Renal pelvis (tissue), 1 donor: ENCODE measurements at regions not wholly inside any gene's neighbourhood (a gene's known extent, or its start where the extent isn't known, plus 50 kb on each side); places are given as distances from the start of the nearest gene placed in this dataset.
"Not testable (repeated sequence)": the region's sequence is repeated elsewhere in the genome, so short reads cannot be mapped to it uniquely, and the experiment has no call there.

ENCODE experiments used
- DNase-seq: peaks from one replicate; pipeline ENCODE4 v3.0.0-alpha.2; 2013

DNA sequence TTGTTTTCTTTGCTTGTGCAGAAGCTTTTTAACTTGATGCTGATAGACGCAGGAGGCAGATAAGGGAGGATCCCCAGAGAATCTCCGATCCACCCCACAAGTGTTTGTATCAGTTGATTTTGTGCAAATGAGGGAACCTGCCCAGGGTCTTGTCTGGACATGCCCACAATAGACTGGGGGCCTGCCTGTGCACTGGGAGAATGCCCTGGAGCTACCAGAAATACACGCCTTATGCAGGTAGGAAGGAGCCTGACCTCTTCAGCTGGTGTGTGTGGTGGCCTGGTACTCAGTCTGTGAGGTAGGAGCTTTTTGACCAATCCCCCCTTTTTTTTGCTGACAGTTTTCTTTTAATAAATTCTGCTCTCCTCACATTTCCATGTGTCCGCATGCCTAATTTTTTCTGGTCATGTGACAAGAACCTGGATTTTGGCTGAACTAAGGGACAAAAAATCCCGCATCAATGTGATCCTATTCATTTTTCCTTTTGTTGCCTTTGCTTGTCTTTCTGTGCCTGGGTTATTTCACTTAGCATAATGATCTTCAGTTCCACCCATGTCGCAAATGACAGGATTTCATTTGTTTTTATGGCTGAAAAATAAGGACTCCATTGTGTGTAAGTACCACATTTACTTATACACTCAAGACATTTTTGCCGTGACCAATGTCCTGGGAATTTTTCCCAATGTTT is 430.6 kb upstream of the NRG3 start:
- no peak for DNase-seq

DNA sequence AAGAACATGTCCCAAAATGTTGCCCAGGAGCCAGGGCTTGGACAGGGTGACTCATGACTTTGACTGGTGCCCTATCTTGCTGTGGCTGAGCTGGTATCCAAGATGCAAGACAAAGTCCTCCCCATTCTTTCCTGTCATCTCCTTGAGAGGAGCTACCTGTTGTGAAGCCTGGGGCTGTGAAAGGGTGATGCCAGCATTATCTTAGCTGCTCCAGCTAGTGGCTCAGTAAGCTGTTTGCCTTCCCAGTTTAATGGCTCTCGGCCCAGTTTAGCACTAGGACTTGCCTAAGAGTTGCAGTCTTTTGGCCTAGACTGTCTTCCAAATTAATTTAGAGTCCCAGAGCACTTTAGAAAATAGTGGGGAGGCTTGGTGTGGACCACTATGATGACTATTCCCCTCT is 424.3 kb upstream of the NRG3 start:
- DNase-seq: no peak

DNA sequence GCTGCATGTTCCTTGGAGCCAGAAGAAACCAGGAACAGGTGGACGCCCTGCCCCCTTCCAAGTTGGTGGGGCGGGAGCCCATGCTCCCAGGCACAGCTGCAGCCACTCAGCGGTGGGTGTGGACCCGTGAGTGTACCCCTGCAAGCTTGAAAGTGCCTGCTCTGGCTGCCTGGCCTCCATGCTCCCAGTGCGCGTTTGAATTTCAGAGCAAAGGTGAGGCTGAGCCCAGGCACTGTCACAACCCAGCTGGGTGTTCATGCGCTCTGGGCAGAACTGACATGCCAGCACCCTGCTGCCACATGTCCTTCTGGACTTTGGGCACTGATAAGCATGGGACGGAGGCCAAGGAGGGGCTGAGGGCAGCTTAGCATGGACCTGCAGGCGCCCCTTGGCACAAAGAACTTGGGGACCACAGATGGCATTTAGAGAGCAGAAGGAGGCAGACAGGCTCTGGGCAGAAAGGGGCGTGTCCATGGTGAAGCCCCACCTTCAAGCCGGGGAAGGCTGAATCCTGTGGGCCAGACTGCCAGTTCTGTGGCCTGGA is 402.0 kb upstream of the NRG3 start:
- no peak for DNase-seq

DNA sequence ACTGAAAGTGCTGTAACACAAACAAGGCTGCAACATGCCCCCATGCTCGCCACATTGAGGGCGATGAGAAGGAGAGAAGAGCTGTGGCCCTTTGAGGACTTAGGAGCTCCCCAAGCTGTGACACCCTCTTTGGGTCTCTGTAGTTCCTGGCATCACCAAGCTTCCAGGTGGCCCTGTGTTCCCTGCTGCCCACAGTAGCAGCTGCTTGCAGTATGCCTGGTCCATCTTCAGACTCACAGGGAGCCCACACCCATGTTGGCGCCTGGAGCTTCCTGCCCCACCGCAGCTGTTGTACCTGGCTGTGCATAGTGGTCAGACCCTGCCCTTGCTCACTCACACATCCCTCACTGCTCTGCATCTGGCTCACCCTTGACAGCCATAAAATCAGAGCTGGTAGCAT is 401.2 kb upstream of the NRG3 start:
- no peak for DNase-seq

DNA sequence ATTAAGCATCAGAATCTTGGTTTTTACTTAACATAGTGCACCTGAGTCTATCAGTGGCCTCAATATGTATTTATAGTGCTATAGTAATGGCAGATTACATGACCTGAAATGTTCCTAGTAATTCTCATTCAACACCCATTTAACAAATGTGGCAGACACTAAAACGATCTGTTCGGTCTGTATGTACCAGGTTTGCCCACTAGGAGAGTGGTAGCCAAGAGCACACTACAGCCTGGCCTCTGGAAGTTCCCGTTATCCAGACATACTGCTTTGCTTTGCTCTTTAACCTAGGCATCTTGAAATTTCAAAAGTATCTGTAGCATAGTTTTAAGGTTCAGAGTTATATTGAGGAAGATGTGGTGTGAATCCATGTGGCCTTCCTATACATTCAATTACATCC is 395.7 kb upstream of the NRG3 start:
- DNase-seq: no peak

DNA sequence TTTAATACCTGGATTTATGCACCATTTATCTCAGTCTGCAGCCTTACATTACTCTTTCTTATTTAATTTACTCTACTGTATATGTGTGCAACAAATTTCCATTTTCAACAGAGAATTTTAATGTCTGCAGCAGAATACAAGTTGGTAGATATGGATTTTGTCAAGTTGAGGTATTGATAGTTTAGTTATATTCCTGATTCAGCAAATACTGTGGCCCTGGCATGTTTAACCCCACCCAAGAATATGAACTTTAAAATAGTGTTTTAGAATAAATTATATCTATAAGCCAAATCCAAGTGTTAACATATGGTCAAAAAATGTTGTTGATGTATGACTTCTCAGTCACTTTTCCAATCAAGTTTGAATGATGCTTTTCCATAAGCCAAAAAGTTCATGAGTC is 378.4 kb upstream of the NRG3 start:
- no peak for DNase-seq

DNA sequence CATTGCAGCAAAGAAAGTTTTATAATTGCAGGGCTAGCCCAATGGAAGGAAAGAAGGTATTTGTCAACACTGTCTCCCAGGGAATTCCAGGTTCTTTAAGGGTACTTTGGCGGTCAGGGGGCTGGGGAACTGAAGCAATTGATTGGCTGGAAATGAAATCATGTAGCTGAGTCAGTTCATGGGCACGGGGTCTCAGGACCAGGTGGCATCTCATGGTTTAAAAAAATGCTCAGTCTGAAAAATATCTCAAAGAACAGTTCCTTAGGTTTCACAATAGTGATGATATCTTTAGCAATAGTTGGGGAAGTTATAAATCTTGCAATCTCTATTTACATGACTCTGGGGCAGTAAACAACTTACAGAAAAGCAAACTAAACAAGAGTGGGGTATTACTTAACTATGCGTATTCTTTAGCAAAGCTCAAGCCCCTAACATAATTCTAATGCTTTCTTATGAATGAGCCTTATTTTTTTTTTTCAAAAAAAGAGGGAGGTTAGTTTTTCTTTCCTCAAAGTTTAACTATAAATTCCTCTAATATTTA is 376.9 kb upstream of the NRG3 start:
- no peak for DNase-seq

DNA sequence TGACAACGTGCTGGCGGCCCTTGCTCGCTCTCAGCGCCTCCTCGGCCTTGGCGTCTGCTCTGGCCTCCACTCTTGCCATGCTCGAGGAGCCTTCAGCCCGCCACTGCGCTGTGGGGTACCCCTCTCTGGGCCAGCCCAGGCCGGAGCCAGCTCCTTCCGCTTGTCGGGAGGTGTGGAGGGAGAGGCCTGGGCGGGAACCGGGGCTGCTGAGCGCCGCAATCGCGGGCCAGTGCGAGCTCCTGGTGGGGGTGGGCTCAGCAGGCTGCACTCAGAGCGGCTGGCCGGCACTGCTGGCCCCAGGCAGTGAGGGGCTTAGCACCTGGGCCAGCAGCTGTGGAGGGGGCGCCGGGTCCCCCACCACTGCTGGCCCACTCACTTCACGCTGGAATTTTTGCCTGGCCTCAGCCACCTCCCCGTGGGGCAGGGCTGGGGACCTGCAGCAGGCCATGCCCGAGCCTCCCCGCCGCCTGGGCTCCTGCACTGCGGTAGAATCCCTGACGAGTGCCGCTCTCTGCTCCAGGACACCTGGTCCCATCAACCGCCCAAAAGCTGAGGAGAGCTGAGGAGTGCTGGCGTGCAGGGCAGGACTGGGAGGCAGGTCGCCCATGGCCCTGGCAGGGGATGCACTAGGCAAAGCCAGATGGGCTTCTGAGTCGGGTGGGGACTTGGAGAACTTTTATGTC is 372.2 kb upstream of the NRG3 start:
- DNase-seq: no peak

DNA sequence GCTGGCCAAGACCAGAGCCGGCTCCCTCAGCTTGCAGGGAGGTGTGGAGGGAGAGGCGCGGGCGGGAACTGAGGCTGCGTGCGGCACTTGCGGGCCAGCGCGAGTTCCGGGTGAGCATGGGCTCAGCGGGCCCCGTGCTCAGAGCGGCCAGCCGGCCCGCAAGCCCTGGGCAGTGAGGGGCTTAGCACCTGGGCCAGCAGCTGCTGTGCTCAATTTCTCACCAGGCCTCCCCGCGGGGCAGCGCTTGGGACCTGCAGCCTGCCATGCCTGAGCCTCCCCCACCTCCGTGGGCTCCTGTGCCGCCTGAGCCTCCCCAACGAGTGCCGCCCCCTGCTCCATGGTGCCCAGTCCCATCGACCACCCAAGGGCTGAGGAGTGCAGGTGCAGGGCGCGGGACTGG is 369.2 kb upstream of the NRG3 start:
- not testable (repeated sequence) for DNase-seq

DNA sequence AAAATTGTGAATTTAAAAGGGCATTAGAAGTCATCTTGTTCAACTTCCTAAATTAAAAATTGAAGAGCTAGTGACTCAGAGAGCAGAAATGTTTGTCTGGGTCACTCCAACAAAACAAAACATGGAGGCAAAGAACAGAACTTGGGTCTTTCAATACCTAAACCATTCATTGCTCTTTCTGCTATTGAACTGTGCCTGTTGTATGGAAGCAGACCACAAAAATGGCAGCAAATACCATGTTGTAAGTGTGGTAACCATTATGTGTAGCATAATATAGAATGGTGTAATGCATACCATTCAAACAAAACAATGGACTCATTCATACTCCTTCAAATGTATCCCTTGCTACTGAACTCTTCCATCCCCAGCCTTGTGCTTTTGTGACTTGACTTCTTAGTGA is 360.2 kb upstream of the NRG3 start:
- no peak for DNase-seq

DNA sequence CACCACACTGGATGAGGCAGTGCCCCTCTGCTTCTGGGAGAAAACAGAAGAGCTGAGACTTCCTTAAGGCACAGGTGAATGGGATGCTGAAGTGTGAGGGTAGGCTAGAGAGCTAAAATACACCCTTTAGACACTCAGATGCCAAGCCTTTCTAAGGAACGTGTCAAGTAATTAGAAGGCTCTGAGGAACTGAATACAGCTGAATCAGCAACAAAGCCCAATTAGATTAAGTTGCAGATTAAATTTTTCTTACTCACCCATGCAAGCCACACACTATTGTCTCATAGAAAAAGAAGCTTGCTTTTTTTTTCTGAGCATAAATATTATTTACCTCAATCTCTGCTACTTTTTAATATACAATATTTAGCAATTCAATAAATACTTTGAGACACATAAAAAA is 354.3 kb upstream of the NRG3 start:
- DNase-seq: no peak

DNA sequence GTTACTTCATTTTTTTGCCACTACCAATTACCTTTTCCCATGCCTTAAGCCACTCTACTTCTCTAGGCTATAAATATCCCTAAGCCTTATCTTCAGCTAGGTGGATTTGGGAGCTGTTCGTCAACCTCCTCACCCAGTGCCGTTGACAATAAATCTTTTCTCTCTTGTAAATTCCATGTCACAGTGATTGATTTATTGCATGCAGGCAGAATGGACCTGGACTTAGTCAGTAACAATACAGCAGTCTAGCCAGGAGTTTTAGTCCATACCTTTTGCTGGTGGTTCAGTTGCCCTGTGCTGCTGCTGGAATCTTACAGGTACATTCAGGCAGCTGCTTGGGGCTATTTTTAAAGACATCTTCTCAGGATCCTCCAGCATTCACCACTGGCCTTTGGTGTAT is 350.5 kb upstream of the NRG3 start:
- DNase-seq: no peak

DNA sequence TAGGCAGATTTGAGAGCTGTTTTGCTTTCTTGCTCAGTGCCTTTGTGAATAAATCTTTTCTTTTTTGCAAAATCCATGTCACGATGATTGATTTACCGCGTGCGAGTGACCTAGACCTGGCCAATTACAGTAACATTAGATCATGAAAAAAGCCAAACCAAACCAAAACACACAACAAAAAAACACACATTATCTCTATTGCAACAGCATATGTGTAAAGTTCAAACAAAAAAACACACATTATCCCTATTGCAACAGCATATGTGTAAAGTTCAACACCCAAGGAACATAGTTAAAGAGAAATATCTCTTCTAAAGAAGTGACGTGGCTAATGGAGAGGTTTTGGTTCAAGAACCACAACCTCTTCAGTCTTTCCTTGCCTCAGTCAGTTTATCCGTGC is 342.6 kb upstream of the NRG3 start:
- DNase-seq: no peak

DNA sequence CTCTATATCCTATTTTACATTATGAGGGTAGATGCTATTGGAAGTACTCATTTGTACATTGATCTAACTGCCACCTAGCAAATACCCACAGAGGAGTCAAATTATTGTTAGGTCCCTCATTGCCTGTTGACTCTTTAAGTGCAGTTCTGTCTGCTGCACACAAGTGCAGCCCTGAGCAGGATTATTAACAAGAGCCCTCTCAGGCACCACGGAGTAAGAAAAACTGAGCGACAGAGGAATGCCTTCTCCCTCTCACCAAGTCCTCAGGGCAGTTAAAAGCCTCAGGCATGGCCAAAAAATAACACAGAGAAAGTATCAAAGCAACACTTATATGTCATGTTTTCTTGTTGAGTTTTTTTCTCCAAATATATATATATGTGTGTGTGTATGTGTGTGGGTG is 340.0 kb upstream of the NRG3 start:
- DNase-seq: no peak

DNA sequence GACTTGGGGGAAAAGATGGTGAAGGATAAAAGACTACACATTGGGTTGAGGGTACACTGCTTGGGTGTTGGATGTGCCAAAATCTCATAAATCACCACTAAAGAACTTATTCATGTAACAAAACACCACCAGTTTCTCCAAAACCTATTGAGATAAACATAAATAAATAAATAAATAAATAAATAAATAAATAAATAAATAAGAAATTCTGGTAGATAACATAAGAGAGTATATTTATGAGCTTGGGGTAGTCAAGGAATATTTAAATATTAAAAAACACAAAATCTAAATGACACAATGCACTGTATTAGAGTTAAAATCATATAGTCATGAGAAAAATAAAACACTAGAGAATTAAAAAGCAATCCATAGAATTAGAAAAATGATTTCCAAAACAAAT is 333.5 kb upstream of the NRG3 start:
- DNase-seq: no peak

DNA sequence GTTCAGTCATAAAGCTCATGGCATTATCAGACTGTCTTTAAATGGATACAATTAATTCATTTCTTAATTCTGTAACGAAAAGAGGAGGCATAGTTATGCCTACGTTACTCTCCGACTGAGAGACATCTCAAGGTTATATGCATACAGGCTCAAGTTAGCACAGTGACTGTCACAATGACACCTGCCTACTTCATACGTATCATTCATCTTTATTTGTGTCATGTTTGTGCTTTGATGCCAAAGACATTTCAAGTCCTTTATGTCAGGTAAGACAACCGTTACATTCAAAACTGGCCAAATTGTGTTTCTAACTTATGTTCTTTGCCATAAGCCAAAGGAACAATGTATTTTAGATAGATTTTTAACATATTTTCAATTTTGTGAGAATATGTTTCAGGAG is 328.8 kb upstream of the NRG3 start:
- no peak for DNase-seq

DNA sequence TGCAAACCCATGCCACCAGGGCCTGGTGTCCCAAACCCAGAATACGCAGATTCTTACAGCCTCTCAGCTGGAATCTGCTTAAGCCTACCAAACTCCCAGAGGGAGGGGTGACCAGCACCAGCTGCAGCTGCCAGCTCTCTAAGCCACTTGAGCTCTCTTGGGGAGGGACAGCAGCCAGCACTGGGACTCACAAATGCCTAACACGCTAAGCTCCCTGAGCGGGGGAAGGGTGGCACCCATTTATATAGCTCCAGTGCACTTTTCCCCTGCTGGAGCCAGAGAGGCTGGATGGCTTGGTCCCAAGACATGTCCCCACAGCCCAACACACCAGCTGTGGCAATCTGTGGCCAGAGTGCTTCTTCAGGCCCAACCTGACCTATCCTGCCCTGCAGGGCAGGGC is 326.8 kb upstream of the NRG3 start:
- no peak for DNase-seq

DNA sequence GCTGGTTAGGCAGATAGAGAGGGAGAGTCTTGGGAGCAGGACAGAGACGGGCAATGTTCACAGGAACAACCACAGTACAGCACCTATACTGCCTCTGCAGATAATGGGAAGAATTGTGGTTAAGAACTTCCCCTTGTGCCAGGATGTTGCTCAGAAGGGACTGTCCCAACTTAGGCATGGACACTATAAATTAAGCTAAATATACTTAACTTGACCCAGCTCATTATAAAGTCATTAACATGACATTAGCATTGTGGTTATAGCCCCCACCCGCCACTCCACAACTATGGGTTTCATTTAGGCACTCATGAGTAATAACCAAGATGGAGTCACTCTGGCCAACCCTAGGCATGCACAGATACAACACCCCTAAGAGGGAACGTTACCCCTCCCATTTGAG is 310.9 kb upstream of the NRG3 start:
- no peak for DNase-seq

DNA sequence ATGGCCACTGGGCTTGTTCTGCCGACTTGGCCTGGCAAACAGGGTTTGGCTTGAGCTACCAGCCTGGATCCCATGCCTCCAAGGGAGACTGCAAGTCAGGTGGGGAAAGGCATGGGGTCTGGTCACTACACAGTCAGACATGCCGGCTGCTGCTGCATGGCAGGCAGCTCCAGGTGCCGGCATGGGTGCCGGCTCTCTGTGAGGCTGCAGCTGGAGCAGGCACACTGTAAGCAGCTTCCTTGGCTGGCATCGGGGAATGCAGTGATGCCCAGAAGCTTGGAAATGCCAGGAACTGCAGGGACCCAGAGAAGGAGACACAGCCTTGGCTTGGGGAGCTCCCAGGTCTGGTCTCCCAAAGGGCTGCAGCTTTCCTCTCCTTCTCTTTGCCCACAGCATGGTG is 305.5 kb upstream of the NRG3 start:
- DNase-seq: no peak

DNA sequence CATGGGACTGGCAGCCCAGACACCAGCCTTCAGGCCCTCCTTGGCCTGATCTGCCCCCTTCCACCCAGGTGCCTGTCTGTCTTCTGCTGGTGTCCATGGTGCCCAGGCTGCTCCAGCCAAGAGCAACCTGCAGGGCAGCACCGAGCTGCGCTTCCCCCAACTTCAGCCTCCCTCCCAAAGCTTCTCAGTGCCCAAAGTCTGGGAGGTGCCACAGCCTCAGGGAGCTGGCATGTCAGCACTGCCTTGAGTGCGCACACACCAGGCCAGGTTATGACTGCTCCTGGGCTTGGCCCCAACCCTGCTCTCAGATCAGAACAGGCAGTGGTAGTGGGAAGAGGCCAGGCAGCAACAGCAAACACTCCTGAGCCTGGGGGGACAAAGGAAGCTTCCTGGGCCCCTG is 304.6 kb upstream of the NRG3 start:
- no peak for DNase-seq

DNA sequence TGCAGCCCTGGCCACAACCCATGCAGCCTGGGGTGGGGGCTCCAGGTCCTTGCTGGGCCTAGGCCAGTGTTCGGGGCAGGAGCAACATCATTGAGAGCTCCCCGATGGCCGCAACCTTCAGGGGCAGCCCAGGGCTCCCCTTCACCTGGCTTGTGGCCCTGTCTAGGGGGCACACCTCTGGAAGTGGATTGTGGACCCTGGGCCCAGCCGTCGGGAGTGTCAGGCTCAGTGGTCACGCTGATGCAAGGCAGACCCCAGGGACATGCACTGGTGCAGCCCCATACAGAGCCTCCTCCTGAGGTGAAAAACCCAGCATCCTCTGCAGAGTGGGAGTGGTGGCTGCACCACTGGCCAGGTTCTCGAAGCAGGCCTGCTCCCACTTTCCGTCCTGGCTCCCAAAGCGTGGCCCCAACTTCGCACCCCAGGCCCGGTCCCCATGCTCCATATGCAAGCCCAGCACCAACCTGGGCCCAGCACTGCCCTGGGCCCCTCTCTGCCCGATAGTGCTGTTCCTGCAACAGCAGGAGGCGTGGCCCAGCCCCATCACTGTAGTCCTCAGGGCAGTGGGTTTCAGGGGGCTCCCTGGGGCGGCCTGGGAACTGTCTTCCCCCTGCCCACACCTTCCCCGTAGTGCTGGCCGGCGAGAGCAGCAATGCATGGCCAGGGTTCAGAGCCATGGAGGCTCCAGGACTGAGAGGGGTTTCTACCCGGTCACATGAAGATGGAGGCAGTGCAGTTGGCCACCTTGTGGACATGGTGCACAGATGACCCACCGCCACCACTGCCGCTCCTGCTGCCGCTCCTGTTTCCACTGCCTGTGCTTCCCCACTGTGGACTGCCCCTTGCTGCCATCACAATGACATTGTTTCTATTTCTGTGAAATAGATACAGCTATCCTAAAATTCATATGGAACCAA is 303.9 kb upstream of the NRG3 start:
- DNase-seq: no peak

DNA sequence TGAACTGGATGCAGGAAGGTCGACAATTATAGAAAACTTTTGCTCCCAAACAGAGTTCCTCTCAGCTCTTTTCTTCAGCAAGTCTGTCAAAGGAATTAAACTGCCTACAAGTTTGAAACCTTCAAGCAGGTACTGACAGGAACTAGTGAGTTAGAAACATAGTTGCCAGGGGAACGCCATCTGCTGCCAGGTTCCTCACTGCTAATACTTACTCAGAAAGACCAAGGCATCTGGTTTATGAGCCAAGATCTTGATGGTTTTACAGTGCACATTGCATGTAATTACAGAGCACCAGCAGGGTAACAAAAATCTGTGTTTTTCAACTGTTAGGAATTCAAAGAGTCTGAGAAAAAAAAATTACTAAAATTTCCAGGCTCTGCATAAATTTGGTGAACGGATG is 300.0 kb upstream of the NRG3 start:
- no peak for DNase-seq

DNA sequence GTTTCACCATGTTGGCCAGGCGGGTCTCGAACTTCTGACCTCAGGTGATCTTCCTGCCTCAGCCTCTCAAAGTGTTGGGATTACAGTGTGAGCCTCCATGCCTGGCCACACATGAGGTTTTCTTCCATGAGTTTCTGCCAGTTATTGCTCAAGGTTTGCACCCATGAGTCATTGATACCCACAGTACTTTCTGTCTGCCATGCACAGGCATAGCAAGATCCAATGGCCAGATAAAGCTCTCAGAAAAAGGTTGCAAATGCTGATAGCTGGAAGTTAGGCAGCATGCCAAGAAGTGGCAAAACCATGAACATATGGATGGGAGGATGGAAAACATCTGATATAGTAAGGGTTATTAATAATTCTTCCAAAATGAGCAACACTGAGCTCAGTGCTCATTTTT is 298.7 kb upstream of the NRG3 start:
- DNase-seq: no peak
